ENCODE measurements at regions not wholly inside any gene's neighbourhood (a gene's known extent, or its start where the extent isn't known, plus 50 kb on each side); places are given as distances from the start of the nearest gene placed in this dataset.

- no peaks in the 10 kb centered on the region for H3K9me3 ChIP-seq (ENCODE audit: control extremely low read depth in 1 of 5, control insufficient read depth in 4 of 5, insufficient read depth in 2 of 5, low read depth in 1 of 5, low read length in 4 of 5)
- H3K4me3 ChIP-seq (ENCODE audit: control insufficient read depth in 1 of 7, extremely low read depth in 1 of 7, insufficient read depth in 4 of 7, low read depth in 2 of 7, low read length in 6 of 7): no peak overlapping the region
Measured at GRCh38 chr2:64831134-64831976, 157.8 kb upstream of the SLC1A4 start.

GRCh38 chr2:64831977-64832328 is 157.2 kb upstream of the SLC1A4 start:
- H3K4me3 ChIP-seq (ENCODE audit: control insufficient read depth in 1 of 7, extremely low read depth in 1 of 7, insufficient read depth in 4 of 7, low read depth in 2 of 7, low read length in 6 of 7): no peak overlapping the region
- ChIA-PET POLR2A (interaction anchor here (0.6 to 2.3 kb wide), 3 partner anchors 81 to 186 kb away, joined by 3 to 10 read pairs (median 5); partner anchors contain the start of gene SERTAD2), CTCF (interaction anchor here (0.6 to 4.9 kb wide), 15 partner anchors 8 to 630 kb away, joined by 3 to 27 read pairs (median 5); partner anchors contain the start of gene SERTAD2)
- WGBS (ENCODE audit: insufficient coverage): no CpG with 5 or more reads among the region's 6 CpGs
- no peaks in the 10 kb centered on the region for H3K27me3 ChIP-seq (replicated peaks in 2 of 5; ENCODE audit: control insufficient read depth in 4 of 5, insufficient read depth in 5 of 5, low read length in 4 of 5)
- no peak for DNase-seq
- no peak overlapping the region for H3K27ac ChIP-seq (ENCODE audit: insufficient read depth in 1 of 2, low read depth in 1 of 2, low read length in 2 of 2, poor library complexity in 1 of 2, severe bottlenecking in 2 of 2)
- no peaks in the 10 kb centered on the region for H3K9me3 ChIP-seq (ENCODE audit: control extremely low read depth in 1 of 5, control insufficient read depth in 4 of 5, insufficient read depth in 2 of 5, low read depth in 1 of 5, low read length in 4 of 5)
- peaks cover 0 to 9% (median 3%) of the 10 kb centered on the region in 4 experiments for H3K4me1 ChIP-seq (ENCODE audit: control extremely low read depth in 1 of 4, control insufficient read depth in 4 of 4, insufficient read depth in 4 of 4, low read length in 3 of 4)
- no peaks in the 10 kb centered on the region for H3K36me3 ChIP-seq (ENCODE audit: control insufficient read depth in 4 of 4, insufficient read depth in 4 of 4, low read length in 3 of 4)

More at GRCh38 chr2:64831134-64831976, 157.8 kb upstream of the SLC1A4 start:
- peak; percentile 57 to 77 (median 74) for DNase-seq
- 50% methylated on average over 18 of the region's 20 CpGs for WGBS (ENCODE audit: insufficient coverage)
- ChIA-PET CTCF (interaction anchor here (0.6 to 4.9 kb wide), 22 partner anchors 8 to 630 kb away, joined by 3 to 27 read pairs (median 4); partner anchors contain the start of gene SERTAD2), POLR2A (interaction anchor here (0.6 to 2.3 kb wide), 3 partner anchors 80 to 185 kb away, joined by 3 to 10 read pairs (median 5); partner anchors contain the start of gene SERTAD2)
- Histone ChIP-seq H3K36me3 (ENCODE audit: control insufficient read depth in 4 of 4, insufficient read depth in 4 of 4, low read length in 3 of 4) (no peaks in the 10 kb centered on the region), H3K27ac (ENCODE audit: insufficient read depth in 1 of 2, low read depth in 1 of 2, low read length in 2 of 2, poor library complexity in 1 of 2, severe bottlenecking in 2 of 2) (peak overlapping the region in 1 of 2 experiments; percentile 55), H3K27me3 (replicated peaks in 2 of 5; ENCODE audit: control insufficient read depth in 4 of 5, insufficient read depth in 5 of 5, low read length in 4 of 5) (no peaks in the 10 kb centered on the region), H3K4me1 (ENCODE audit: control extremely low read depth in 1 of 4, control insufficient read depth in 4 of 4, insufficient read depth in 4 of 4, low read length in 3 of 4) (peaks cover 0 to 9% (median 3%) of the 10 kb centered on the region in 4 experiments)

- no peak overlapping the region for H3K27ac ChIP-seq (ENCODE audit: insufficient read depth in 1 of 2, low read depth in 1 of 2, low read length in 2 of 2, poor library complexity in 1 of 2, severe bottlenecking in 2 of 2)
- peaks cover 0 to 10% (median 5%) of the 10 kb centered on the region in 4 experiments for H3K4me1 ChIP-seq (ENCODE audit: control extremely low read depth in 1 of 4, control insufficient read depth in 4 of 4, insufficient read depth in 4 of 4, low read length in 3 of 4)
- CTCF ChIA-PET: interaction anchor here (0.5 to 4.9 kb wide), 17 partner anchors 10 to 246 kb away, joined by 3 to 27 read pairs (median 4); no protein-coding TSS in a partner anchor
- no peaks in the 10 kb centered on the region for H3K9me3 ChIP-seq (ENCODE audit: control extremely low read depth in 1 of 5, control insufficient read depth in 4 of 5, insufficient read depth in 2 of 5, low read depth in 1 of 5, low read length in 4 of 5)
- DNase-seq: no peak
- POLR2A ChIA-PET: interaction anchor here (0.6 kb wide), 1 partner anchor 86 kb away, joined by 3 read pairs; no protein-coding TSS in a partner anchor
- H3K4me3 ChIP-seq (ENCODE audit: control insufficient read depth in 1 of 7, extremely low read depth in 1 of 7, insufficient read depth in 4 of 7, low read depth in 2 of 7, low read length in 6 of 7): no peak overlapping the region
- no peaks in the 10 kb centered on the region for H3K27me3 ChIP-seq (replicated peaks in 2 of 5; ENCODE audit: control insufficient read depth in 4 of 5, insufficient read depth in 5 of 5, low read length in 4 of 5)
- no peaks in the 10 kb centered on the region for H3K36me3 ChIP-seq (ENCODE audit: control insufficient read depth in 4 of 4, insufficient read depth in 4 of 4, low read length in 3 of 4)
- WGBS (ENCODE audit: insufficient coverage): no CpG with 5 or more reads among the region's 1 CpG
Measured at GRCh38 chr2:64832936-64833335, 156.3 kb upstream of the SLC1A4 start.

GRCh38 chr2:64836566-64836965 is 152.6 kb upstream of the SLC1A4 start:
- POLR2A ChIA-PET: no interaction called here
- Histone ChIP-seq H3K36me3 (ENCODE audit: control insufficient read depth in 4 of 4, insufficient read depth in 4 of 4, low read length in 3 of 4) (no peaks in the 10 kb centered on the region), H3K27ac (ENCODE audit: insufficient read depth in 1 of 2, low read depth in 1 of 2, low read length in 2 of 2, poor library complexity in 1 of 2, severe bottlenecking in 2 of 2) (no peak overlapping the region), H3K4me1 (ENCODE audit: control extremely low read depth in 1 of 4, control insufficient read depth in 4 of 4, insufficient read depth in 4 of 4, low read length in 3 of 4) (peaks cover 4 to 30% (median 12%) of the 10 kb centered on the region in 4 experiments), H3K27me3 (replicated peaks in 2 of 5; ENCODE audit: control insufficient read depth in 4 of 5, insufficient read depth in 5 of 5, low read length in 4 of 5) (no peaks in the 10 kb centered on the region), H3K9me3 (ENCODE audit: control extremely low read depth in 1 of 5, control insufficient read depth in 4 of 5, insufficient read depth in 2 of 5, low read depth in 1 of 5, low read length in 4 of 5) (no peaks in the 10 kb centered on the region), H3K4me3 (ENCODE audit: control insufficient read depth in 1 of 7, extremely low read depth in 1 of 7, insufficient read depth in 4 of 7, low read depth in 2 of 7, low read length in 6 of 7) (no peak overlapping the region)
- CTCF ChIA-PET: interaction anchor here (0.7 to 1.6 kb wide), 3 partner anchors 16 to 249 kb away, joined by 3 to 8 read pairs (median 3); no protein-coding TSS in a partner anchor
- 78% methylated on average over 5 of the region's 5 CpGs for WGBS (ENCODE audit: insufficient coverage)
- no peak for DNase-seq

- peaks cover 8 to 34% (median 17%) of the 10 kb centered on the region in 4 experiments for H3K4me1 ChIP-seq (ENCODE audit: control extremely low read depth in 1 of 4, control insufficient read depth in 4 of 4, insufficient read depth in 4 of 4, low read length in 3 of 4)
- POLR2A ChIA-PET: no interaction called here
Measured at GRCh38 chr2:64837116-64837731, 152.0 kb upstream of the SLC1A4 start.

GRCh38 chr2:64837925-64838641 is 151.1 kb upstream of the SLC1A4 start:
- no peaks in the 10 kb centered on the region for H3K27me3 ChIP-seq (replicated peaks in 2 of 5; ENCODE audit: control insufficient read depth in 4 of 5, insufficient read depth in 5 of 5, low read length in 4 of 5)
- H3K36me3 ChIP-seq (ENCODE audit: control insufficient read depth in 4 of 4, insufficient read depth in 4 of 4, low read length in 3 of 4): no peaks in the 10 kb centered on the region
- WGBS (ENCODE audit: insufficient coverage): 25% methylated on average over 6 of the region's 8 CpGs
- ChIA-PET CTCF (interaction anchor here (0.7 to 1.6 kb wide), 4 partner anchors 9 to 180 kb away, joined by 3 to 8 read pairs (median 3); no protein-coding TSS in a partner anchor), POLR2A (no interaction called here)
- H3K4me3 ChIP-seq (ENCODE audit: control insufficient read depth in 1 of 7, extremely low read depth in 1 of 7, insufficient read depth in 4 of 7, low read depth in 2 of 7, low read length in 6 of 7): peak overlapping the region in 1 of 7 experiments; percentile 38
- peaks cover 8 to 38% (median 20%) of the 10 kb centered on the region in 4 experiments for H3K4me1 ChIP-seq (ENCODE audit: control extremely low read depth in 1 of 4, control insufficient read depth in 4 of 4, insufficient read depth in 4 of 4, low read length in 3 of 4)
- no peaks in the 10 kb centered on the region for H3K9me3 ChIP-seq (ENCODE audit: control extremely low read depth in 1 of 5, control insufficient read depth in 4 of 5, insufficient read depth in 2 of 5, low read depth in 1 of 5, low read length in 4 of 5)
- H3K27ac ChIP-seq (ENCODE audit: insufficient read depth in 1 of 2, low read depth in 1 of 2, low read length in 2 of 2, poor library complexity in 1 of 2, severe bottlenecking in 2 of 2): no peak overlapping the region
- DNase-seq: peak in 2 of 3 donors; percentile 72 to 83

More at GRCh38 chr2:64837116-64837731, 152.0 kb upstream of the SLC1A4 start:
- no peak overlapping the region for H3K27ac ChIP-seq (ENCODE audit: insufficient read depth in 1 of 2, low read depth in 1 of 2, low read length in 2 of 2, poor library complexity in 1 of 2, severe bottlenecking in 2 of 2)
- CTCF ChIA-PET: interaction anchor here (0.9 to 1.6 kb wide), 3 partner anchors 10 to 179 kb away, joined by 3 to 8 read pairs (median 3); no protein-coding TSS in a partner anchor
- WGBS (ENCODE audit: insufficient coverage): 100% methylated on average over 8 of the region's 10 CpGs
- H3K27me3 ChIP-seq (replicated peaks in 2 of 5; ENCODE audit: control insufficient read depth in 4 of 5, insufficient read depth in 5 of 5, low read length in 4 of 5): no peaks in the 10 kb centered on the region
- H3K36me3 ChIP-seq (ENCODE audit: control insufficient read depth in 4 of 4, insufficient read depth in 4 of 4, low read length in 3 of 4): no peaks in the 10 kb centered on the region
- DNase-seq: no peak
- no peaks in the 10 kb centered on the region for H3K9me3 ChIP-seq (ENCODE audit: control extremely low read depth in 1 of 5, control insufficient read depth in 4 of 5, insufficient read depth in 2 of 5, low read depth in 1 of 5, low read length in 4 of 5)
- H3K4me3 ChIP-seq (ENCODE audit: control insufficient read depth in 1 of 7, extremely low read depth in 1 of 7, insufficient read depth in 4 of 7, low read depth in 2 of 7, low read length in 6 of 7): no peak overlapping the region
